ENCODE measurements at regions not wholly inside any gene's neighbourhood (a gene's known extent, or its start where the extent isn't known, plus 50 kb on each side); places are given as distances from the start of the nearest gene placed in this dataset.
"Not testable (repeated sequence)": the region's sequence is repeated elsewhere in the genome, so short reads cannot be mapped to it uniquely, and the experiment has no call there.

DNA sequence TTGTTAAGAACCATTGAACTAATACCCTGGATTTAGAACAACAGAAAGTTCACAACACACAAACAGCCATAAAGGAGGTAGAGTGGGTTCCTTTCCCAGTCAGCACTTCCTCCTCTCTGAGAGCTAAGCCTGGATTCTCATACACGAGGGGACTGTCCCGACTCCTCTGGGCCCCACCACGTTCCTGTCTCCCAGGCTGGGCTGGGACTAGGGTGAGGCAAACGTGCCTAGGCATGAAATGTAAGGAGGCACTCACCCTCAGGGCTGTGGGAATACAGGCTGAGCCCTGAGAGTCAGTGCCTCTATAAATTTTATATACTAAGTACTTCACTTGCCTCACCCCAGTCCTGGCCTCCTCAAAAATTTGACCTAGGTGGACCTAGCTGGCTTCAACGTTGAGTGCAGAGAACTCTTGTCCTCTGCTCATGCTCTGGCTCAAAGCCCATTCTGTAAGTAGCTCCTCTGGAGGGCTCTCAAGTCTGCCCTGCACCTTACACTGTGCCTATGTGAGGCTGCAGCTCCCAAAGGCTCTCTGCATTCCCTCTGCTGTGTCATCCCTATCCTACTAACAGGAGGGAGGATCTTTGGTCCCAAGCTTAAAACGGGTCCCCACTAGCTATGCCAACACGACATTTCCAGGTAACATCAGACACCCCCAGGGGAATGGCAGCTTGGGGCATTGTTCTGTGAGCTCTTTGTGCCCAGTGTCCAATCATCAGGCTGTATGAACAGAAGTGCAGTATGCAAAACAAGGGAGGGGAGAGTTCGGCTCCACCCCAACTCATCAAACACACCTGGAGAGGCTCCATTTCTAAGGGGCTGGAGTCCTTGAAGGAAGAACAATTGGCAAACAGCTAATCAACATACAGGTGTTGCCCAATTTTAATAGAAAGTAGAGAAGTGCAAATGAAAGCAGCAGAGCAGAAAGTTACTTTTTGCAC is 233.2 kb downstream of the RPLP1 start:
- peak; percentile 62 for DNase-seq

DNA sequence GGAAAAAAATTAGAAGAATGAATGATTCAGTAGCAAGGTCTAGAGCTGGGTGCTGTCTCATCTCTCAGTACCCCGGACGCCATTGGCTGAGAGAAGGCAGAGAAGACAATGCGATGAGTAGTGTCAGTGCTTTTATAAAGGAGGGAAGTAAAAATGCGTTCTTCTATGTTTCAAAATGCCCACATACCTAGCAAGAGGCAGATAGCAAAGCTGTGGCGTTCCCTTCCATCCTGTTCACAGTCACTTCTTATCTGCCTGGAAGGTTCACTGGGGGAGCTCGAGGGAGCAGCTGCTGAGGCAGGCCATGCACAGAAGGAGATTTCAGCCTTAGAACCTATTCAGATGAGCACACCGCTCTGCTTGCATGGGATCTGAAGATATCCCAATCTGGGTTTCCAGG is 234.0 kb downstream of the RPLP1 start:
- no peak for DNase-seq

DNA sequence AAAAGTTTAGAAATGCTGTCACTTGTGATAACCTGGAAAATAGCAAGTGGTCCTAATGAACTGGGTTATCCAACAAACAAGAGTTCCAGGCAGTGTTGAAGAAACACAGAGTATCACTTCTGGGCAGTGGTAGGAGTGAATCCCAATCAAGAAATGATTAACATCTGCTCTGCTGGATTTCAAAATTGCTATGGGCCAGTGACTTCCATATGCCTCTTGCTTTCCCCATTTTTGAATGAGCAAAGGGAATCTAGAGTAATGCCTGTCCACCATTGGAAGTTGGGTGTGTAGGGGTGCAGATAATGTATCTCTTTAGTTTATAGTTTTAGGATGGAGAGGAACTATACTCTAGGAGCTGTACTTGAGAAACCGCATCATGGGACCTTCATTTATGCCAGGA is 236.5 kb downstream of the RPLP1 start:
- no peak for DNase-seq

DNA sequence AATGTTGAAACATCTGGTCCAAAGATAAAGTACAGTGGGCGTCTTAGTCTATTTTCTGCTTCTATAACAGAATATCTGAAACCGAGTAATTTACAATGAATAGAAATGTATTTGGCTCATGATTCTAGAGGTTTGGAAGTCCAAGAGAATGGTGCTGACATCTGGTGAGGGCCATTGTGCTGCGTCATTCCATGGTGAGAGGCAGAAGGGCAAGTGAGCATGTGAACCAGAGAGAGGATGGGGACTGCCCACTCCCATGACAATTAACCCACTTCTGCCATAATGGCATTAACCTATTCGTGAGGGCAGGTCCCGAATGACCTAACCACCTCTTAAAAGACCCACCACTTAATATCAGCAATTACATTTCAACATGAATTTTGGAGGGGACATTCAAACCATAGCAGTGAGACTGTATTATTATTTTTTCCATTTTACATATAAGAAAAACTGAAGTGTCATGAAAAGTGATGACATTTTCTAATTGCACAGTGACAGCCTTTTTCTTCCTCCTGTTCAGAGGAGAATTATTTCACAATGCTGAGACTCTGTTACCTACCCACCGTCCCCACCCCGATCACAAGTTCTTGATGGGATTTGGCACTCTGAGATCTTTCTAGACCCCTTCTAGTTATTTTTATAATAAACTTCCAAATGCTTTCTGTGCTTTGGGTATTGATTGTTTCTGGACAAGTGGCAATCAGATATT is 238.8 kb downstream of the RPLP1 start:
- no peak for DNase-seq

DNA sequence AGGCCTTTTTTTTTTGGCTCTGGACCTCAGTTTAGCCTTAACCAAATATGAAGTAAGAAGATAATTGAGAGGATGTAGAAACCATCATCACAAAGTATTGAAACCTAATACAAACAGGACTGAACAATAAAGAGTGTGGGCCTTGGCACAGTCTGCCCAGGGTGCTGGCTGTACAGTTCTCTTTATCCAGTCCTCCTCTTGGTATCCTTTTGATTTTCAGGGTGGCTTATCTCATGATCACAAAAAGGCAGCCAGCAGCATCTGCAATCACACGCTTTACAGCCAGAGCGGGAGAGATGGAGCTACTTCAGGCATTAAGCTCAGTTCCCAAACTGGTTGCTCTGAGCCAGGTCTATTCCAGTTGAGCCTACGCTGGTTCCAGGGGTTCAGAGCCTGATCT is 239.7 kb downstream of the RPLP1 start:
- no peak for DNase-seq

DNA sequence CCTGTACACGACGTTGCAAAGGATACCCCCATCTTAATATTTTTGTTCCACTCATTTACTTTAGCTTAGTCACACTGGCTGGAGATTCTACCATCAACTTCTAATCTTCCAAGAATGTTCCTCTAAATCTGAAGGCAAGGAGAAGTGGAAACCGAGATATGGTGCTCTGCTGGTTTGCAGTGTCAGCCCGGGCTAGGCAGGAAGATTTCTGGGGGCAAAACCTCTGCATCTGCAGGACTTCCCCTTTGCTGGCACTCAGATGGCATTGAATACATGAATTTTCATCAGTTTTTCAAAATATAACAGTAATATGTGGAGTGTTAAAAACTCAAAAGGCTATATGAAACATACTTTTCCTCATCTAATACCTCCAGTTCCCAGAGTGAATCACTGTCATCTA is 240.4 kb downstream of the RPLP1 start:
- no peak for DNase-seq

DNA sequence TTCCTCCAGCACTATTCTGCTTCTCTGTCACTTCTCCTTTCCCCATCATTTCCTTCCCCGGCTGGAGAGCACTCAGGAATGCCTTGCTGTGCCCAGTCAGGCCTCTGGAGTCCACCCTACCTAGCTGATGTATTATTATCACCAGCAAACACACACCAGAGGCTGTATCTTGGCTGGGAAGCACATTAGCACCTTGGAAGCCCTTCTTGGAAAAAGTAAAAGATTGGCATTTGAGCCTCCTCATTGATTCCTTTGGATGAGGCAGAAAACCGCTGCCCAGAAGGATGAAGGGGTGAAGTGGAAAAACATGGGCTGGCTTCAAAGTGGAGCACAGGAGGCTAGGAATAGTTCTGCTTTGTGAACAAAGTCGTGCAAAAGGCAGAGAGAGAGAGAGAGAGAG is 244.3 kb downstream of the RPLP1 start:
- no peak for DNase-seq

DNA sequence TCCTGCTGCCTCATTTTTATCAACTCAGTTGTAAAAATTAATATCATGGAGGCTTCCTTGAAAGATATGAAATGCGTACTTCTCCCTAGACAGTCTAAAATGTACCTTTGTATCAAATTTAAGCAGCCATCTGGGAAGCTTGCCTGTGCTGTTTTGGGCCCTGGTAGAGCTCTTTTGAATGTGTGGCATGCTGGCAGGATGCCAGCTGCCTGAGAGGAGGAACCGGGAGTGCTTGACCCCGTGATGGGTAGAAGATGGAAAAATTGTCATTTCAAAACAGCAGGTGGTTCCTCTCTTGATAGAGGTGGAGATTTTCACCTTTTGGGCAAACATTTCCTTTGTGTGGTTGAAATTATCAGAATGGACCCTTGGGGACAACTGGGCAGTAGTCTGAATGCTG is 245.3 kb downstream of the RPLP1 start:
- no peak for DNase-seq

DNA sequence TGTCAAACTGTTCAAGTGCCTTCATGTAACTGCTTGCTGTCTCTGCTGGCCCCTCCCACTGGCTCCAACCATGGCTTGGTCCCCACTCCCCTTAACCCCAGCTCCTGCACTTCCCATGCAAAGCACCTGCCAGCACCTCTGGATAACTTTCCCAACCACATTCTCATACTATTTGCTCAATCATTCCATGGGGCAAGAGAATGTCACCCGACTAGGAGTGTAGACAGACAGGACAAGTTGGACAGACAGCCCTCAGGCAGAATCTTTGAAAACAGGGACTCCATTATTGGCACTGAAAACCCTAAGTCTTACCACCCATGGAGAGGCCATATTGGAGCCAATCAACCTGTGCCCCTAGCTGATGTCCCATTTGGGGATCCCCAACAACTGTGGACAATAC is 246.5 kb downstream of the RPLP1 start:
- no peak for DNase-seq

DNA sequence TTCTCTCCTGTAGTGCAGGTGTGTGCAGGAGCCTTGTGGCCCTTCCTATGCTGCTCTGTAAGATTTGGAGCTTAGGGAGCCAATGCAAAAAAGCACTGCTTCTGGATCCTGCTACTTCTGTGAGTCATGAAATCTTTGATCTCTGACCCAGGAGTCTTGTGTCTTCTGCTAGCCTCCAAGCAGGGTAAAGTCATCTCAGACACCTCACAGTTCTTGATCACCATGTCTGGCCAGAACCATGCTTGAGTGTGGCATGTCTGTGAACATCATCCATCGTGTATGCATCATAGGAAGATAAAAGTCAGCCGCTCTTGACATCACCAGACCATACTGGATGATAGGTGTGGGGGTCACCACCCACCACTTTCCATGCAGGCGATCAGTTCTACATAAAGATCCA is 247.8 kb downstream of the RPLP1 start:
- no peak for DNase-seq

DNA sequence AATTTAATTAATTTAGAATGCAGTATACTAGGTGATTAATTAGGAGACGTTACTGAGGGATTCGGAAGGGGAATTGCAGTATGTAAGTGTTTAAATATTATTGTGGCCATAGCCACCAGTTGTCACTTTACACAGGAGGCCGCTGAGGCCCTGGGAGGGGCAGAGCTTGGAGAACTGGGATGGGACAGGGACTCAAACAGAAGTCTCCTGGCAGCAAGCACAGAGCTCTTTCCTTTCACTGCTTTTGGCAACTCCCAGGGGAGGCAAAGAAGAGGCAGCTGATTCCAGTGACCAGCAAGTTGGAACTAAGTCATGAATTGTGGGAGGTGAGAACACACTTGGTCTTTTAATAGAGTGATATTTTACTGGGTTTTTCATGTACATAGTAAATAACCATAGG is 248.6 kb downstream of the RPLP1 start:
- no peak for DNase-seq

DNA sequence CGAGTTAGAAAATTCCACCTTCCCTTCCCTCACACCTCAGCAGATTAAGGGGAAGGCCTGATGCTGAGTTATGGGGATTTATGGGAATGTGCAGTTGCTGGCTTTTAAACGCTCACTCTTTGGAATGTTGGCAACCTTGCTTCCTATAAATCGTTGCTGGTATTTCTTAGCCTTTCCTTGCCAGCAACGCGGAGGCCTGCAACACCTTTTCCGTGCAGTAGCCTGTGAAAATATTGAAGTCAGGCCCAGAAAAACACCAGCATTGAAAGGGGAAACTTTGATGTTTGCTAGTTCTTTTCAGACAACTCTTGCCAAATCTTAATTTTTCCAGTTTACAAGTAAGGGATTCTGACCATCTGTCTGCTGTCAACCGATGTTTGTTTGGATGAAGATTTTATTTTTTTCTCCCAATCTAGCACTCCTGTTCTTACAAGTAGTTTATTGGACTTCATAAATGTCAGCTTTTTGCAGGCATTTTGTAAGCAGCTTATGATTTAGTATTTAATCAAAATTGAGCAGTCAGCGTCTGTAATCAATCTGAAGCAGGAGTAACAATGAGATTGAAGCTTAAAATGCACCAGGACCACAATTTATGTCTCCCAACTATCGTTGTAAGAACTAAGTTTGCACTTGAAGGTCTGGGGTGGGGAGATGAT is 251.0 kb downstream of the RPLP1 start:
- DNase-seq: no peak

DNA sequence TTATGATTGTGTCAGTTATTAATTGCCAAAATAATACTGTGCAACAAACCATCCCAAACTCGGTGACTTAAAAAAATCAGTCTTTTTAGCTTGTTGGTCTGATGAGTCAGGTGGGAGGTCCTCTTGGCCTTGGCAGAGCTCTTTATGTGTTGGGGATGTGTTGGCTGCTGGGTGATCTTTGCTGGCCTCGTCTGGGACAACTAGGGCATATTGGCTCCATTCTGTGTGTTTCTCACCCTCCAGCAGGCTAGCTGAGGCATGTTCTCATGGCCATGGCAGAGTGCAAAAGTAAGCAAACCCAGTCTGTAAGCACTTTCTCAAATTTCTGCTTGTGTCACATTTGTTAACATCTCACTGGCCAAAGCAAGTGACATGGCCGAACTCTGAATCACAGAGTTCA is 251.6 kb downstream of the RPLP1 start:
- no peak for DNase-seq

DNA sequence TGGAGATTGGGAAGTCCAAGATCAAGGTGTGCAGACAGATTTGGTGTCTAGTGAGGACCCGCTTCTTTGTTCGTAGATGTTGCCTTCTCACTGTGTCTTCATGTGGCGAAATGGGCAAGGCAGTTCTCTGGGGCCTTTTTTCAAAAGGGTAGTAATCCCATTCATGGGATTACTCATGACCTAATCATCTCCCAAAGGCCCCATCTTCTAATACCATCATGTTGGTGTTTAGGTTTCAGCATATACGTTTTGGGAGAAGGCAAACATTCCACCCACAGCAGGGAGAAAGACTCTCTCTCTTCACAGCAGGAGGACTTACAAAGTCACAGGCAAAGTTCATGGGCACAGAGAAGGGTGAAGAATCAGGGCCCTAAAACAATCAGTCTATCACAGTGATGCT is 252.1 kb downstream of the RPLP1 start:
- DNase-seq: no peak

DNA sequence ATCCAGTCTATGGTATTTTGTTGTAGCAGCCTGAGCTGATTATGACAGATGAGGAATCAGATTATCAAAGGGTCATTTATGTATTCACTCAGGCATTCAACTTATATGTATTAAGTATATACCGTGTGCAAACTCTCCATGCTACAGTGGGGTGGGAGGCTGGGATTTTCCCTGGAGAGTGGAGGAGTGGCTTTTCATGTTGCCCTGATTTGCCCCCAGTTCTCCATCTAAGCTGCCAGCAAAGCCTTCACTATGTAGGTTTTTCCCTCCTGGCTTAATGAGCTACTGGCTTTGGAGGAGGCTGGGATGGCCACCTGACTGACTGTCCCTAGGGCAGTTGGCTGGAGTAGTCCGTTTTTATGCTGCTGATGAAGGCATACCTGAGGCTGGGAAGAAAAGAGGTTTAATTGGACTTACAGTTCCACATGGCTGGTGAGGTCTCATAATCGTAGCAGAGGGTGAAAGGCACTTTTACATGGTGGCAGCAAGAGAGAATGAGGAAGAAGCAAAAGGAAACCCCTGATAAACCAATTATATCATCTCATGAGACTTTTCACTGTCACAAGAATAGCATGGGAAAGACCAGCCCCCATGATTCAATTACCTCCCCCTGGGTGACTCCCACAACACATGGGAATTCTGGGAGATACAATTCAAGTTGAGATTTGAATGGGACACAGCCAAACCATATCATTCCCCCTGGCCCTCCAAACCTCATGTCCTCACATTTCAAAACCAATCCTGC is 253.9 kb downstream of the RPLP1 start:
- no peak for DNase-seq

DNA sequence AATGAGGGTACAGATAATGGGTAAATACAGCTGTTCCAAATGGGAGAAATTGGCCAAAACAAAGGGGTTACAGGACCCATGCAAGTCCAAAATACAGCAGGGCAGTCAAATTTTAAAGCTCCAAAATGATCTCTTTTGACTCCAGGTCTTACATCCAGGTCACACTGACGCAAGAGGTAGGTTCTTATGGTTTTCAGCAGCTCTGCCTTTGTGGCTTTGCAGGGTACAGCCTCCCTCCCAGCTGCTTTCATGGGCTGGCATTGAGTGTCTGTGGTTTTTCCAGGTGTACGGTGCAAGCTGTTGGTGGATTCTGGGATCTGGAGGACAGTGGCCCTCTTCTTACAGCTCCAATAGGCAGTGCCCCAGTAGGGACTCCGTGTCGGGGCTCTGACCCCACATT is 254.6 kb downstream of the RPLP1 start:
- DNase-seq: not testable (repeated sequence)

DNA sequence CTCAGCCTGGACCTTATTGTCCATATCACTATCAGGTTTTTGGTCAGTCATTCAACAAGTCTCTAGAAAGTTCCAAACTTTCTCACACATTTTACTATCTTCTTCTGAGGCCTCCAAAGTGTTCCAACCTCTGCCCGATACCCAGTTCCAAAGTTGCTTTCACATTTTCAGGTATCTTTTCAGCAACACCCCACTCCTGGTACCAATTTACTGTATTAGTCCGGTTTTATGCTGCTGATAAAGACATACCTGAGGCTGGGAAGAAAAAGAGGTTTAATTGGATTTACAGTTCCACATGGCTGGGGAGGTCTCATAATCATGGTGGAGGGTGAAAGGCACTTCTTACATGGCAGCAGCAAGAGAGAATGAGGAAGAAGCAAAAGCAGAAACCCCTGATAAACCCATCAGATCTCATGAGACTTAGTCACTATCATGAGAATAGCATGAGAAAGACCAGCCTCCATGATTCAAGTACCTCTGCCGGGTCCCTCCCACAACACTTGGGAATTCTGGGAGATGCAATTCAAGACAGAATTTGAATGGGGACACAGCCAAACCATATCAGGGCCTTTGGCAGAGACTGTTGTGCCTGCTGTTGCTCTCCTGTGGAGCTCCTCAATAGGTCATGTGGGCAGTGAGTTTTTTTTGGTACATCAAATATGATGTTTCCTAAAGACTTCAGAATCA is 256.0 kb downstream of the RPLP1 start:
- not testable (repeated sequence) for DNase-seq

DNA sequence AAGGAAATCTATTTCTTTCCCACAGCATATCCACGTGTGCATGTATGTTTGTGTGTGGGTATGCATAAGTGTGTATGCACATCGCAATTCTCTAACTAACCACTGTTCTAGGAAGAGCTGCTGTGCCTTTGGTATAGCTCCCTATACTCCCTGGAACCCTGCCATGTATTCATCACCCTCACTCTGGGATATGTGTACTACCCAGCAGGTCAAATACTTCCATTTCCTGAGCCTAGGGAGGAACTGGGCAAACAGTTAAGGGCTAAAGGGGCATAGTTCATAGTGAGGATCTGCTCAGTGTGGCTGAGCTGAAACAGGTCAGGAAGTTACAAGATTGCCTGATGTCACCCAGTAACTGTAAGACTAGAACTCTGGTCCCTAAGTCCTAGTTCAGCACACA is 260.4 kb downstream of the RPLP1 start:
- DNase-seq: no peak

DNA sequence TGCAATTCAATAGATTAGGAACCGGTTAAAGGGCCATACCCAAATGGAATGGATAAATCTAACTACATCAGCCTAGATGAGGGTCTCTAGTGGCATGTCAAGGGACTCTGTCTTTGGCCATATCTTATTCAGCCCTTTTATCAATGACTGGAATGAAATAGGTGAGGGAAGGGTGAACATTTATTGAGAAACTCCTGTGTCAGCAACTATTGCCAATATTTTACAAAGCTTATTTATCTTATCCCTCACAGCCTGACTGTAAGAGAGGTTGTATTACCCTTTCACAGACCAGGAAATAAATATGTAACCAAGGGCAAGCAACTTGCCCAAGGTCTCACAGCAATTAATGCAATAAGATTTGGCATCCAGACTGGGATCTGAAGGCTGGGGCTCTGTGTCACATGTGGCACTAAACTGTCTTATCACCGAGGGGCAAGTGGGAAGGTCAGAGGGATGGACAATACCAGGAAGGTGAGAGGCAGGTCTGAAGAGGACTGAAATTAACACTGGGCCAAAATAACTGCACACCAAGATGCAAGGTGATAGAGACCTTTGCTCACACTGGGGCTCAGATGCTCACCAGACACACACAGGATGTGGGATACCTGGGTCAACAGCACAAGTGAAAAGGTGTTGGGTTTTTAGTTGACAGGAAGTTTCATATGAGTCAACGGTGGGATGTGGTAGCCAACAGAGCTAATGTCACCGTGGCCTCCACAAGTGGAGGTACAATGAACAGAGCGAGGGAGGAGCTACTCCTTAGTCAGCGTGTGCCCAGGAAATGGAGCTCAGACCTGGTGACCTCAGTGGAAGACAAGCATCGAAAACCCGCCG is 261.3 kb downstream of the RPLP1 start:
- DNase-seq: no peak

DNA sequence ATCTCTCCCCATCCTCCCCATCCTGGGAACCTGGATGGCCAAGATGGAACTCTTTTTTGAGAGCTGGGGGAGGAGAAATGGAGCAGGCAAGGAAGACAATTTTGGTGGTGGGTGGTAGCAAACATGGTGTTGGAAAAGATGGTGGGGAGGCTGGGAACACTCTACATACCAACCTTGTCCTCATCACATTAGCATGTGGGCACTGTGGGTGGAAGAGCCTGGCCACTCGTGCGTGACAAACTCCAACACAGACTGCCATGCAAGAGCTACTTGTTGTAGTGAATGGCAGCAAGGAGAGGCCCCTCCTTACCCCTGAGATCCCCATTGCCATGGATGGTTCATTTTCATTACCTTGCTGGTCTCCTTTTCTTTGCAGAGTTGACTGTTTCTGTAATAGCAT is 262.6 kb downstream of the RPLP1 start:
- no peak for DNase-seq

DNA sequence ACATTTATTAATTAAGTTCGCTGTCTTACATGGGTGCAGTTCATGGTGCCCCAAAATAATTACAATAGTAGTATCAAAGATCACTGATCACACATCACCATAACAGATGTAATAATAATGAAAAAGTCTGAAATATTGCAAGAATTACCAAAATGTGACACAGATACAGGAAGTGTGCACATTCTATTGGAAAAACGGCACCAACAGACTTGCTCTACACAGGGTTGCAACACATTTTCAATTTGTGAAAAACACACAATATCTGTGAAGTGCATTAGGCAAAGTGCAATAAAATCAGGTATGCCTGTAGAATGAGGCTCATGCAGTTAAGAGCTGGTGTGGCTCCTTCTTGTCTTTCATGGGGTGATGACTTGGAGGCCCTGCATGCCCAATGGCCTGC is 265.8 kb downstream of the RPLP1 start:
- DNase-seq: no peak

DNA sequence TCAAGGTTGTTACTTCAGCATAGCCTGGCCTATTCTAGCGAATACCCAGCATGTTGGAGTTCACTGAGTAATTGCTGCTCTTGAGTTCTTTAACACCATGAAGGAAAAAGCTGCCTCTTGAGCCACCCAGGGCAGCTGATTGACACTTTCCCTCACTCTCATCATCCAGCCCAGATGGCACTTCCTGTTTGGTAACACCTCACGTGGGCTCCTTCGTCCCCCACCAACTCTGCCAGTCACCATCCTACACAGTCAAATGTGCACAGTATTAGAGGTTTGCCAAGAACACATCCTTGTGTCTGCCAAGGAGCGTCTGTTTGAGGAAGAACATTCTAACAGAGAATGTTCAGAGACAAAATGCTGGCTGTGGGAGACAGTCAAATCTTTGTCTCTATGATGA is 266.3 kb downstream of the RPLP1 start:
- DNase-seq: no peak

Data from NCI-H1417 treated with DMSO at 0.1 percent for 48 hours (cell line).